GM18907 (cell line): ENCODE measurements at regions not wholly inside any gene's neighbourhood (a gene's known extent, or its start where the extent isn't known, plus 50 kb on each side); places are given as distances from the start of the nearest gene placed in this dataset.
"Not testable (repeated sequence)": the region's sequence is repeated elsewhere in the genome, so short reads cannot be mapped to it uniquely, and the experiment has no call there.

Experiments
- ATAC-seq: cut with Tn5 transposase; IDR thresholded peaks from one replicate; pipeline ENCODE4 v1.9.1; 2021; ENCODE audit warnings: mild to moderate bottlenecking, moderate library complexity; ENCODE audit not compliant: unreplicated experiment

DNA sequence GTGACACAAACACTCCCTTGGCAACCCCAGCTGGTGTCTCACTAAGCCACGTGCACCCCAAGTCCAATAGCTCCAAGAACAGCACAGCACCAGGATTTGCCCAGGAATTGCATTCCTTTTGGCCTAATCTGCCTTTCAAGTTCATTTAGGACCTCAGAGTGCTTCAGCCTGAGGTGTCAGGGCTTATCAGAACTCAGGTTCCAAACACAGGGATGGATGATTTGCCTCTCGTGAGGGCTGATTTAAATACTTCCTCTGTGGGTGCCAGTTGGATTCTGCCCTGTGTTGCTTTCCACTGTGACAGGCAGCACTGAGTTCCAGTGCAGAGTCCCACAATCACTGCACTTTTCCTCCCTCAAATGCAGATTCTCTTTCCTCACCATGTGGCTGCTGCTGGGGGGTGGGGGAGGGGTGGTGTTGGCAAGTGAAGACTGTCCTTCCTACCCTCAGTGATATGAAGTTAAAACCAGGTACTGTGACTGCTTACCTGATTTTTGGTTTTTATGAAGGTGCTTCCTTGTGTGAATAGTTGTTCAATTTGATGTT is 204.3 kb upstream of the STAC start:
- no peak for ATAC-seq

GRCh38 chr3:36178018-36178417 is 202.3 kb upstream of the STAC start:
- ATAC-seq, result no peak

DNA sequence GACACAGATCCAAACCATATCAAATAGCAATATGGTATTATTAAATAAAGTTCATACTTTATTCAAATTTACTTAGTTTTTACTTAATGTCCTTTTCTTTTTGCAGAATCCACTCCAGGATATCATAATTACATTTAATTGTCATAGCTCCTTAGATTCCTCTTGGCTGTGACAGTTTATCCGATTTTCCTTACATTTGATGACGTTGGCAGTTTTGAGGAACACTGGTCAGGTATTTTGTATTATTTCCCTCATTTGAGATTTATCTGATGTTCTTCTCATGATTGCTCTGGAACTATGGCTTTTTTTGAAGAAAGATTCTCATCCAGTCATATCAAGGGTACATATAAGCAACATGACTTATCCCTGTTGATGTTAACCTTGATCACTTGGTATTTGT is 198.3 kb upstream of the STAC start:
- no peak for ATAC-seq

DNA sequence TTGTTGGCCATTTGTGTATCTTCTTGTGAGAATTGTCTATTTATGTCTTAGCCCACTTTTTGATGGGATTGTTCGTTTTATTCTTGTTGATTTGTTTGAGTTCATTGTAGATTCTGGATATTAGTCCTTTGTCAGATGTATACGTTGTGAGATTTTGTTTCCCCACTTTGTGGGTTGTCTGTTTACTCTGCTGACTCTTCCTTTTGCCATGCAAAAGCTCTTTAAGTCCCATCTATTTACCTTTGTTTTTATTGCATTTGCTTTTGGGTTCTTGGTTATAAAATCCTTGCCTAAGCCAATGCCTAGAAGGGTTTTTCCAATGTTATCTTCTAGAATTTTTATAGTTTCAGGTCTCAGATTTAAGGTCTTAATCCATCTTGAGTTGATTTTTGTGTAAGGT is 193.1 kb upstream of the STAC start:
- not testable (repeated sequence) for ATAC-seq

DNA sequence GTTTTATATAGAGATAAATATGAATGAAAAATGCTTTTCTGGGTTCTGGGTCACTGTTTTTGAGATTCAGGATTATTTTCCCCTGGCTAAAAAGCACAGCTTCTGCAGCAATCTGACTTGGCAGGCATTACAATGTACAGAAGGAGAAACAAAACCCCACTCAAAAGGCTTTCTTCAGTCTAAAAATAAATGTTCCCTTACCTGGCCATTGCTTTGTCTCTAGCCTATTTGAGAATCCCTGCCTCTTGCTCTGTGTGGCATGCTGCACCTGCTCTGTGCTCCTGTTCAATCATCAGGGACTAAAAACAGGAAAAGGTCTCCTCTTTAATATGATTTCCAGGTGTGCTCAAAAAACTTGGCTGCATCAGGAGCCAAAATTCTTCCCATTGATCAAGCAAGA is 187.4 kb upstream of the STAC start:
- ATAC-seq, result no peak

DNA sequence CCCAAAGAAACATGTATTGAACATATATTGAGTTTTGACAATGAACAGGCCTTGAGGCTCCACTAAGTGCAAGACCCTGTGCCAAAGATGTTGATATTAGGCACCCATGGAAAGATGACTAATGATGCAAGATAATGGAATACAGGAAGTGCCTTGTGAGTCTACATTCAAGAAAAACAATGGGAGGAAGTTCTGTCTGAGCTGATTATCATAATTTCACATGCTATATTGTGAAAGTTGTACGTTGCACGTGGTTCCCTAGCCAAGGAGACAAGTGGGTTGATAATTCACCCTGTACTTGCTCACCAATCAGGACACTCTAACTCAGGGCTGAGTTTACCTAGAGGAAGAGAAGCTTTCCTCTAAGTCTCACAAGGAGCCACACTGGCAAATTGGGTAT is 186.9 kb upstream of the STAC start:
- ATAC-seq, result no peak

GRCh38 chr3:36196058-36196457 is 184.2 kb upstream of the STAC start:
- ATAC-seq, result no peak

DNA sequence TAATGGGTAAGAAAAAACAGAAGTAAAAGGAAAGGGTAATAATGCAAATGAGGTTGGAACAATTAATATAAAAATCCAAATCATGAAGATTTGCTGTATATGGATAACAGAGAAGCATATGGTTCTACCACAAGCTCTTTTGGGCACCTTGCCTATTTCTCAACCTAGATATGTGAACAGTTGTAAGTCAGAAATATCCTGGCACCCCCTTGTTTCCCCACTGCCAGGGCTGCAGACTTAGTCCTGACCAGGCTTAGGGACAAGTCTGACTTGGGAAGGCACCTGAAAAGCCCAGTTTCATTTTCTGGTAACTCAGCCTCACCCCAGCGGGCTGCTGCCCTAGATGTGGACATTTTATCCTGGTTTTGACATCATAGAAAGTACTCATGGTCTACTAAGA is 183.2 kb upstream of the STAC start:
- ATAC-seq, result no peak

DNA sequence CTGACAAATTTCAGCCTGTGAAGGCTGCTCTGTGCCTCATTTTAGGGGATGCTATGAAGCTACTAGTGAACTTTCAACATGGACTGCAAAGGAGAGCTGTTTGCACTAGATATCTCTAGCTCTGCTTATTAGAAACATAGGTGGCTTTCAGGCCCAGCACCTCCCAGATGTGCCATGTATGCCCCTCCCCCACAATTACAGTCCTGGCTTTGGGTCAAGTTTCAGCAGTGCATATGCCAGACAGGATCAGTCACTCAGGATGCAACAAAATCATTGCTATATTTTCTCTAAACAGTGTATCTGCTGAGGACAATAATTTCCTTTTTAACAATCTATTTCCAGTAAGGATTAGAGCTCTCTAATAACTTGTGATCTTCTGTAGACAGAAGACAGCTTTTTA is 178.8 kb upstream of the STAC start:
- ATAC-seq, result no peak

- no peak for ATAC-seq
These were observed 173.2 kb upstream of the STAC start for GRCh38 chr3:36206956-36207580.

- peak; percentile 70 for ATAC-seq
These were observed 169.3 kb upstream of the STAC start for GRCh38 chr3:36210840-36211651.

GRCh38 chr3:36211652-36211999 is 168.7 kb upstream of the STAC start:
- peak; percentile 58 for ATAC-seq

- no peak for ATAC-seq
These were observed 168.1 kb upstream of the STAC start for GRCh38 chr3:36212251-36212650.

- no peak for ATAC-seq
These were observed 165.8 kb upstream of the STAC start for GRCh38 chr3:36214460-36214859.

- no peak for ATAC-seq
These were observed 165.1 kb upstream of the STAC start for GRCh38 chr3:36215241-36215640.

DNA sequence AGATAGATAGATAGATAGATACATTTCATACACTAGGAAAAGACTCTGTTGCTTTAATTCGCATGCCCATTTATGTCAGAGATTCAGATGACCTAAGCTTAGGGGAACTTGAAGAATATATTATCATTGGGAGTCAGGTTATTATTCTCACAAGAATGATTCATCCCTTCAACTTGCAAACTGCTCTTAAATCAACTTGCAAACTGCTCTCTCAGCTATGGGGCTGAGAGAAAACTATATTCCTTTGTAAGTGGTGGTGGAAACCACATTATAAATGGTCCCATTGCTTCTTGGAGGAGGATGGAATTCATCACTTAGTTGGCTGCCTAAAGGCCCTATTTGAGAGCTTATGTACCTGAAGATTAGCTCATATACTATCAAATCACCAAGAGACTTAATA is 160.9 kb upstream of the STAC start:
- no peak for ATAC-seq

- ATAC-seq, result no peak
These were observed 160.1 kb upstream of the STAC start for GRCh38 chr3:36220173-36220572.

GRCh38 chr3:36221975-36222374 is 158.3 kb upstream of the STAC start:
- no peak for ATAC-seq

DNA sequence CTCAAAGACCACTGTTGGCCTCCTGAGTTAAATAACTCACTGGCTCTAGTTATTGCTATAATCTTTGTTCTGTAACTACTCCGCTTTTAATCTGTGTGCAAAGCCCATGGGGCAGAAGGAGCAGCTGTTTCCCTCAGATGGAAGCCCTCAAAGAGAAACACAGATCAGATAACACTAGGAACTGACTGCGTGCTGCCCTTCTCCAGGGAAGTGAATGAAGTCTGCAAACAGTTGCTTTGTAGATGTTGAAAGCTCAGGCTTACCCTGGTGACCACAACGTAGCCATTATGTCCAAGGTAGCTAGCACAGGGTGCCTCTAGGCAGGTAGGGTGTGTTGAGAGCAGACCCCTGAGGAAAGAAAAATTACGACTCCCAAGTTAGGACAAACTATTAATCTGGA is 152.3 kb upstream of the STAC start:
- ATAC-seq, result no peak

GRCh38 chr3:36229496-36229895 is 150.8 kb upstream of the STAC start:
- ATAC-seq, result no peak

DNA sequence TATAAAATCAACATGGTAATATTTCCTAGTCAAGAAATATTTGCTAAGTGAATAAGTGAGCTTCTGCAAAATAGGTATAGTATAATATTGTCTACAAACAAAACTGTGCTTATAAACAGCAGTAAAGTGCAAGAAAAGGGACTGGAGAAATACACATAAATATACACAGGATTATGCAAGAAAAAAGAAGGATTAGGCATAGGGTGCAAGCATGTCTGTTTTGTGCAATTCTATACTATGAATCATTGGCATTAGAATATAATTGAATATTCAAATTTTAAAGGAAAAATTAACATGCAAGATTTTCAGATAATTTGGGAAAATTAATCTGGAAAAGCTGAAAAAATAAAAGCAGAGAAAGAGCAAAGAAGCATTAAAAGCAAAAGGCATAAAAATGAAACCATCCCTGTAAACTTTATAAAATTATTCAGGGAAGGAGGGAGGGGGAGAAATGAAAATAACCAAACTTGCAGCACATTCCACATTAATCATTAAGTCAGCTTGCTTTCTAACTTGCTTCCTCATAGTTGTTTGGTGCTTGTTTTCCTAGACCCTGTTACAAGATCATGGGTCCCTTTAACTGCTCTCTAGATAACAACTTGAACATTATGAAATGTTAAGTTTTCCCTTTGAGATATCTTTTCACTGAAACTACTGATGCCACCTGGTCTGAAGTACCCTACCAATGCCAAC is 147.4 kb upstream of the STAC start:
- ATAC-seq, result no peak

- no peak for ATAC-seq
These were observed 135.6 kb upstream of the STAC start for GRCh38 chr3:36244728-36245127.
